Erythroblast (primary cell): ENCODE measurements at regions not wholly inside any gene's neighbourhood (a gene's known extent, or its start where the extent isn't known, plus 50 kb on each side); places are given as distances from the start of the nearest gene placed in this dataset.
"Not testable (repeated sequence)": the region's sequence is repeated elsewhere in the genome, so short reads cannot be mapped to it uniquely, and the experiment has no call there.

Experiments used
- DNase-seq, 2 experiments: peaks; one replicate each; lab custom pipeline; 2025; lab: John Stamatoyannopoulos, UW
- GATA1 ChIP-seq: IDR thresholded peaks from 2 replicates; pipeline ENCODE4 v1.6.1; 2011; ENCODE audit warnings: low read depth, mild to moderate bottlenecking, control low read depth, low read length, moderate library complexity
- POLR2A ChIP-seq: IDR thresholded peaks from 2 replicates; pipeline ENCODE4 v1.6.1; 2011; ENCODE audit warnings: mild to moderate bottlenecking, low read length

- DNase-seq: no peak
- no peak for TF ChIP-seq POLR2A
Measured at GRCh38 chr7:110507369-110507768, 583.6 kb upstream of the LRRN3 start.

- TF ChIP-seq POLR2A (no peak), GATA1 (no peak)
- DNase-seq: no peak
Measured at GRCh38 chr7:110507832-110508231, 583.1 kb upstream of the LRRN3 start.

- not testable (repeated sequence) for DNase-seq
Measured at GRCh38 chr7:110514975-110515551, 575.9 kb upstream of the LRRN3 start.

- no peak for TF ChIP-seq GATA1
Measured at GRCh38 chr7:110519851-110520250, 571.1 kb upstream of the LRRN3 start.

GRCh38 chr7:110521357-110521911 lies 569.5 kb upstream of the LRRN3 start:
- DNase-seq: no peak

More at GRCh38 chr7:110519851-110520250, 571.1 kb upstream of the LRRN3 start:
- DNase-seq: no peak

GRCh38 chr7:110522061-110522760 lies 568.7 kb upstream of the LRRN3 start:
- TF ChIP-seq GATA1: no peak
- TF ChIP-seq POLR2A: no peak
- no peak for DNase-seq

More at GRCh38 chr7:110521357-110521911, 569.5 kb upstream of the LRRN3 start:
- TF ChIP-seq GATA1 (no peak), POLR2A (no peak)

GRCh38 chr7:110522761-110523200 lies 568.1 kb upstream of the LRRN3 start:
- TF ChIP-seq POLR2A (no peak), GATA1 (no peak)
- no peak for DNase-seq

- no peak for DNase-seq
- no peak for TF ChIP-seq GATA1
- no peak for TF ChIP-seq POLR2A
Measured at GRCh38 chr7:110529175-110529574, 561.8 kb upstream of the LRRN3 start.

GRCh38 chr7:110531186-110531585 lies 559.7 kb upstream of the LRRN3 start:
- DNase-seq: no peak
- TF ChIP-seq POLR2A (no peak), GATA1 (no peak)

GRCh38 chr7:110534241-110534931 lies 556.5 kb upstream of the LRRN3 start:
- DNase-seq: peak; percentile 46 to 61
- TF ChIP-seq GATA1: no peak
- TF ChIP-seq POLR2A: no peak

- TF ChIP-seq POLR2A: no peak
- no peak for TF ChIP-seq GATA1
Measured at GRCh38 chr7:110539216-110539615, 551.7 kb upstream of the LRRN3 start.

GRCh38 chr7:110541962-110542361 lies 549.0 kb upstream of the LRRN3 start:
- TF ChIP-seq GATA1 (no peak), POLR2A (no peak)
- no peak for DNase-seq

More at GRCh38 chr7:110539216-110539615, 551.7 kb upstream of the LRRN3 start:
- DNase-seq: no peak

GRCh38 chr7:110544194-110544593 lies 546.7 kb upstream of the LRRN3 start:
- no peak for TF ChIP-seq POLR2A
- TF ChIP-seq GATA1: no peak
- DNase-seq: no peak

GRCh38 chr7:110548372-110548771 lies 542.6 kb upstream of the LRRN3 start:
- no peak for DNase-seq
- TF ChIP-seq POLR2A: no peak
- TF ChIP-seq GATA1: no peak

GRCh38 chr7:110557136-110557535 lies 533.8 kb upstream of the LRRN3 start:
- TF ChIP-seq POLR2A: no peak
- TF ChIP-seq GATA1: no peak
- no peak for DNase-seq

- not testable (repeated sequence) for DNase-seq
Measured at GRCh38 chr7:110563286-110563685, 527.6 kb upstream of the LRRN3 start.
